ENCODE measurements at regions not wholly inside any gene's neighbourhood (a gene's known extent, or its start where the extent isn't known, plus 50 kb on each side); places are given as distances from the start of the nearest gene placed in this dataset.
A peak's percentile ranks its signal among the peaks of the same experiment; 100 is the strongest.
"Not testable (repeated sequence)": the region's sequence is repeated elsewhere in the genome, so short reads cannot be mapped to it uniquely, and the experiment has no call there.

GRCh38 chr7:19537942-19538401 lies 170.9 kb downstream of the POLR1F start:
- peak; percentile 66 for DNase-seq (ENCODE audit: low read depth, low spot score)

DNA sequence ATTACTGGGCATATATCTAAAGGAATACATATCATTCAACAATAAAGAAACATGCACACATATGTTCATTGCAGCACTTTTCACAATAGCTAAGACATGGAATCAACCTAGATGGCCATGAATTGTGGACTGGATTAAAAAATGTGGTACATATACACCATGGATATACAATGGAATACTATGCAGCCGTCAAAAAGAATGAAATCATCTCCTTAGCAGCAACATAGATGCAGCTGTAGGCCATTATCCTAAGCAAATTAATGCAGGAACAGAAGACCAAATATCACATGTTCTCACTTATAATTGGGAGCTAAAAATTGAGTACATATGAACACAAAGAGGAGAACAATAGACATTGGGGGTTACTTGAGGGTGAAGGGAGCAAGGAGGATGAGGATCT lies 175.6 kb downstream of the POLR1F start:
- no peak for DNase-seq (ENCODE audit: low read depth, low spot score)

DNA sequence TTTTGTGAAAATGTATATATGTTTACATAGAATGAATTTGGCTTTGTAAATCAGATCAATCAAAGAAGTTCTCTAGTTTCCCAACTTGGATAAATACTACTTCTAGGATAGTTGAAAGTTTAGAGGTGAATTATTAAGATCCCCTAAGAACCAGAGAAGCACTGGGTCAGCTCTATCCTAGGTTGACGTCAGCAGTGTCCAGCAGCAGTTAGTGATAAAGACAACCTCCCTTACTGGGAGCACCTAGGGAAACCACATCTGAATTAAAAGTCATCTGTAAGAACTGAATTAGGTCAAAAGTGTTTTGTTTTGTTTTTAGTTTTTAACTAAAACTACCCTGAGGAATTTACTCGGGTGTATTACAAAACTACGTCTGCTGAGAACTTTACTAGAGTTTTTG lies 178.0 kb downstream of the POLR1F start:
- no peak for DNase-seq (ENCODE audit: low read depth, low spot score)

GRCh38 chr7:19530261-19530660 lies 178.6 kb downstream of the POLR1F start:
- no peak for DNase-seq (ENCODE audit: low read depth, low spot score)

DNA sequence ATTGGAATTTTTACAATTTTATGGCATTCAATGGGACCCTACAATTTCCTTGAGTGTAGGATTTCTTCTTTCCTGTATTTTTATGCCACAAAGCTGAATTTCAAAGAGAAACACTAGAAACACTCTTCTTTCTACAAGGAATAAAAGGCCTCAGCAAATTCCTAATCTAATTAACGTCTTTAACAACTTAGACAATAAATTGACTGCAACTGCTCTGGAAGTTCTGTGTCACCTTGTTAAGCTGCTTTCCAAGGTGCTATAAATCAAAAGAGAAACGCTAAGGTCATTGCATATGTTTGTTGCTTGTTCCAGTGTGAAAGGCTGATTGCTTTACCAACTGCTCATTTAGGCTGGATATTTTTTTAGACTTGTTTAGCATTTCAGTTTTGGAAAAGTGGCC lies 182.2 kb downstream of the POLR1F start:
- no peak for DNase-seq (ENCODE audit: low read depth, low spot score)

DNA sequence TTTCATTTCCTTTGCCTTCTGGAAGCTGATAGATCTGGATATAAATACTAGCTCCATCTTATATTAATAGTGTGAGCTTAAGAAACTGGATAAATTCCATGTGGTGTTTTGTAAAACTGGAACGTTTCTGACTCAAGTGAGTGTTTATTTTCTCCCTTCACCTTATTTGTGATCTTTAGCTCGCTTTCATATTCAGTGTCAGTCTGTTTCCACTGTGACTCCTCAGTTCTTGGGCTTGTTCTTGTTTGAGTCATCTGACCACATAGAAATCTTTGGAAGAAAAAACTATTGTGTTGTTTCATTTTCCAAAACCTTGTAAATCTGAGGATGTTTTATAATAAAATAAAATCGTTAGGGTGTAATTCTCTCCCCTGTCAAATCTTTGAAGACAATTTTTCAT lies 186.4 kb downstream of the POLR1F start:
- peak; percentile 80 for DNase-seq (ENCODE audit: low read depth, low spot score)

GRCh38 chr7:19520392-19520791 lies 188.4 kb downstream of the POLR1F start:
- DNase-seq (ENCODE audit: low read depth, low spot score), result no peak

DNA sequence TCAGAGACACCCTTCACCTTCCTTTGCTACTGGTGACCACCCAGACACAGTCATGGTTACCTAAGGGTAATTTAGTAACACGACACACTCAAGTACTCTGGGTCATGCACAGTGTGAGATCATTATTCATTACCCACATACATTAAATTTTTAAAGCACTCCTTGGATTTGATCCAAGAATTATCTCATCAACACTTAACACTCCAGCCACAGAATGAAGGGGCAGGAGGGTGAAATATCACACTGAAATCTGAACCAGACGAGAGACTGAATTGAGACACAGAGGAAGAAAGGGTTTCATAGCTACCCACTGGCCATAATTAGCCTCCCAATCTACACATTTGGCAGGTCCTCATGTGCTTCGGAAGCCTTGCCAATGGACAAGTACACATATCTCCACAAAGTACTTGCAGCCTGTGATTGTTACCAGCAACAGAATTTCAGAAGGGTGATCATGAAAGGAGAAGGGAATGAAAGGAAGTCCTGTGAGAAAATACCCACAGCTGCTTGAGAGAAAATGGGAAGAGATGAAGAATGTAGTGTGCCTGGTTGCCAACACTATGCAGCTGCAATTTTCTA lies 189.3 kb downstream of the POLR1F start:
- DNase-seq (ENCODE audit: low read depth, low spot score), result peak; percentile 52

GRCh38 chr7:19517546-19517945 lies 191.3 kb downstream of the POLR1F start:
- not testable (repeated sequence) for DNase-seq (ENCODE audit: low read depth, low spot score)

GRCh38 chr7:19508821-19509220 lies 200.0 kb downstream of the POLR1F start:
- DNase-seq (ENCODE audit: low read depth, low spot score), result no peak

- peak; percentile 22 for DNase-seq (ENCODE audit: low read depth, low spot score)
These were observed 200.7 kb downstream of the POLR1F start for GRCh38 chr7:19508124-19508523.

DNA sequence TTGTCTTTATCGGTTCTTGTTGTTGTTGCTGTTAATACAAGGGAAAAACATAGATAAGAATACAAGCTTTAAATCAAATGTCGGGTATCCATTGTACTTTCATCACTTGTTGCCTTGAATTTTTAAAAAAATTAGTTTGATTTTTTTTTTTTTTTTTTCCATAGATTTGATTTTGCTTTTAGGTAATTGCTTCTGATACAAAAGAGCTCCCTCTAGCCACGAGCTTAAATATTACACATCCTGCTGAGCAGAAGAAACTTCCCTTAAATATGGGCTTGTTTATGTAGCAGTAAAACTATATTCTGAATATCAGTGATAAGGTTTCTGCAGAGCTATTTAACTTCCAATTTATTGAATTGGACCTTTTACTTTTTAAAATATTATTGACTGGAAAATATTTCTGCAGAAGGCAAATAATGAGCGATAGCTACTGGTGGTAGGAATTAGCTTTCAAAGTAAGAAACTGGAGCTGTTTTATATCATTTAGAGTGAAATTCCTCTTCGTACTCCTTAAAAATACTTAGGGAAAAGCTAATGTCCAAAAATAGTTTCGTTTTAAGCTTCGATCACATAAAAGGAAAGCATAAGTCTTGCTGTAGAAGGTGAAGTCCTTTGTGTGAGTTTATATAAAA lies 216.9 kb downstream of the POLR1F start:
- peak; percentile 53 for DNase-seq (ENCODE audit: low read depth, low spot score)

DNA sequence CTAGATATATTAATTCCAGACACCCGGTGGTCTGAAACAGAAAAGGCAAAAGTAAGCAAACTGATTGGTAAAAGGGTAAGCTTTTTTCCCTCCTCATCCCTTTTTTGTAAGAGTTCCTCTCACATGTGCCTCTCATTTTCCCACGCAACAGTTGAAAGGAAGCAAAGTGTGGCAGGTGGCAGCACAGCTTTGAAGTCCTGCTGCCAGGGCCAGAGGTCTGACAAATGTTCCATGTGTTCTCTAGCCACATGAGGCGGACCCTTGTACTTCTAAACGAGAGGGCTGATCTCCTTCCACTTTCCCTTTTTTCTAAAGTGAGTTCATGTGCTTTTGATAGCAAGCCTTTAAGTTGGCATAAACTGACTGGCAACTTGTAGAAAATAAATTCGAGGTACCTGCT lies 217.5 kb downstream of the POLR1F start:
- DNase-seq (ENCODE audit: low read depth, low spot score), result no peak

GRCh38 chr7:19489162-19489820 lies 219.5 kb downstream of the POLR1F start:
- no peak for DNase-seq (ENCODE audit: low read depth, low spot score)

GRCh38 chr7:19488056-19488455 lies 220.8 kb downstream of the POLR1F start:
- DNase-seq (ENCODE audit: low read depth, low spot score), result no peak

GRCh38 chr7:19482628-19483027 lies 226.2 kb downstream of the POLR1F start:
- DNase-seq (ENCODE audit: low read depth, low spot score), result no peak

GRCh38 chr7:19480383-19480782 lies 228.5 kb downstream of the POLR1F start:
- DNase-seq (ENCODE audit: low read depth, low spot score), result no peak

- no peak for DNase-seq (ENCODE audit: low read depth, low spot score)
These were observed 238.8 kb downstream of the POLR1F start for GRCh38 chr7:19470031-19470430.

GRCh38 chr7:19465861-19466260 lies 243.0 kb downstream of the POLR1F start:
- DNase-seq (ENCODE audit: low read depth, low spot score), result no peak

DNA sequence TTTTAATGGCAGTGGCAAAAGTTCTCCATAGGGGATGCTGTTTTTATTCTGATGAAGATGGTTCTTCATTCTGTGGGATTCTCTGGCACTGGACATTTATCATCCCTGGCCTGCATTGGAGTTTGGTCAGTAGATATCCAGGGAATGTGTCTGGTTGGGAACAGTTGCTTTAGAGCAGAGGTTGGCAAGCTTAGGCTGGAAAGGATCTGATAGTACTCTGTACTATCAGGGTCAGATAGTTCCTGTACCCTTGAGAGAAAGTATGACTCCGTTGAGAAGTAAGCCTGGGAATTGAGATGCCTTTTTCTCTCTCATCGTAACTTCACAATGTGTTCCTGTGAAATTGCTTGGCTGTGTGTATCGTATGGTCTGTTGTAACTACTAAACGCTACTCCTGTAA lies 244.1 kb downstream of the POLR1F start:
- DNase-seq (ENCODE audit: low read depth, low spot score), result no peak

DNA sequence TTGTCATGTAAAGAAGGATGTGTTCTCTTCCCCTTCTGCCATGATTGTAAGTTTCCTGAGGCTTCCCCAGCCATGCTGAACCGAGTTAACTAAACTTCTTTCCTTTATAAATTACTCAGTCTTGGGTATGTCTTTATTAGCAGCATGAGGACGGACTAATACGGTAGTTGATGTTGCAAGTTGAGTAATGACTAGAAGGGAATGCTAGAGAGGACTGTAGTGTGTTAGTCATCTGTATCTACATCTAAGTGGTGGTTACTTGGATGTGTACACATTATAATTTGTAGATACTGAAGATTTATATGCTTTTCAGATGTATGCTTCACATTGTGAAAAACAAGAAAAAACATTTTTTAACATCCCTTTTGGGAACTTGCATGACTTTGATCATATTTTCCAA lies 244.6 kb downstream of the POLR1F start:
- no peak for DNase-seq (ENCODE audit: low read depth, low spot score)

- no peak for DNase-seq (ENCODE audit: low read depth, low spot score)
These were observed 245.3 kb downstream of the POLR1F start for GRCh38 chr7:19463581-19463980.

GRCh38 chr7:19455623-19456022 lies 253.2 kb downstream of the POLR1F start:
- peak; percentile 3 for DNase-seq (ENCODE audit: low read depth, low spot score)
